GM21717 (cell line): ENCODE measurements at regions not wholly inside any gene's neighbourhood (a gene's known extent, or its start where the extent isn't known, plus 50 kb on each side); places are given as distances from the start of the nearest gene placed in this dataset.

Experiments
- ATAC-seq: cut with Tn5 transposase; IDR thresholded peaks from one replicate; pipeline ENCODE4 v1.9.1; 2021; ENCODE audit warnings: mild to moderate bottlenecking, moderate library complexity; ENCODE audit not compliant: unreplicated experiment

- no peak for ATAC-seq
Observed at GRCh38 chr10:25661632-25662031, 272.4 kb upstream of the MYO3A start.

GRCh38 chr10:25666276-25666675 lies 267.8 kb upstream of the MYO3A start:
- ATAC-seq: no peak

DNA sequence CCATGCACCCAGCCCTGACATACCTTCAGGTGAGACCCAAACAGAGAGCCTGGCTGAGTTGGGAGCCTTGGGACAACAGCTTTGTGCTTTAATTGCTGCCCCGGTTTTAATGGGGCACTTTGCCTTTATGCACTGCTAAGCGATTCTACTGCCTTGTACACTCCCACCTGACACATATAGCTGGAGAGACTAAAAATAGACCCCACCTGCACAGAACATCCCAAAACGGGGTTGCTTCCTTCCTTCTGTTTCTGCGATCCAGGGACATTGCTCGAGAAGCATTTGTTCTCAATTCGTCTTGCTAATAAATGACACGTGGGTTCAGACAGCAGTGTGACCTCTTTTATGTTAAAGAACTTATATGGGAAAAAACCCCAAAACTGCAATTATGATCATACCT lies 258.8 kb upstream of the MYO3A start:
- ATAC-seq: no peak

DNA sequence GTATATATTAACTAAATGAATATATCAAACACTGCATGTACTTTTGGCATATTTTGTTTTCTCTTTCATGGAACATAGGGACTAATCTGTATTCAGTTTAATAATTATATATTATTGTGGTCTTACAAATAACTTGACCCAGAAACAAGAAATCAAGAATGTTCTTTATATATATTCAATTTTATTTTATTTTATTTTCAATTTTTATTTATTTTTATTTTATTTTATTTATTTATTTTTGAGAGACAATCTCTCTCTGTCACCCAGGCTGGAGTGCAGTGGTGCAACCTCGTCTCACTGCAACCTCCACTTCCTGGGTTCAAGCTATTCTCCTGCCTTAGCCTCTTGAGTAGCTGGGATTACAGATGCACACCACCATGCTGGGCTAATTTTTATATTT lies 258.4 kb upstream of the MYO3A start:
- ATAC-seq: no peak

- ATAC-seq: no peak
Observed at GRCh38 chr10:25678220-25678619, 255.8 kb upstream of the MYO3A start.

DNA sequence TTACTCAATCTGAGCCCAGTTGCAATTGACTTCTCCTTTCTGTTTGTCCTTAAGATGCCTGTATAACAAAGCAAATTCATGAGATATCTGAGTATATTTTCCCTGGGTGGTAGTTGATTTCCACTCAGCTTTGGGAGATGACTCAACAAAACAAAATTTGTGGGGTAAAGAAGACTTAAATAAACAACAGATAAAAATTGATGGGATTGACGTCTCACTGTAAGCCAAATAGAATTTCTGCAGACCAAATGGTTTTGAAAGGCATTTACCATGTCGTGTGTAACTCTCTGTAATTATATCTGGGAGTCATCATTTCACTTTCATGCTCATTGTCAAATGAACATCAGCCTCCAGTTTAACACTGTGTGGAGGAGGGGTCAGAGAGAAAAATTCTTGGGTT lies 255.4 kb upstream of the MYO3A start:
- no peak for ATAC-seq

DNA sequence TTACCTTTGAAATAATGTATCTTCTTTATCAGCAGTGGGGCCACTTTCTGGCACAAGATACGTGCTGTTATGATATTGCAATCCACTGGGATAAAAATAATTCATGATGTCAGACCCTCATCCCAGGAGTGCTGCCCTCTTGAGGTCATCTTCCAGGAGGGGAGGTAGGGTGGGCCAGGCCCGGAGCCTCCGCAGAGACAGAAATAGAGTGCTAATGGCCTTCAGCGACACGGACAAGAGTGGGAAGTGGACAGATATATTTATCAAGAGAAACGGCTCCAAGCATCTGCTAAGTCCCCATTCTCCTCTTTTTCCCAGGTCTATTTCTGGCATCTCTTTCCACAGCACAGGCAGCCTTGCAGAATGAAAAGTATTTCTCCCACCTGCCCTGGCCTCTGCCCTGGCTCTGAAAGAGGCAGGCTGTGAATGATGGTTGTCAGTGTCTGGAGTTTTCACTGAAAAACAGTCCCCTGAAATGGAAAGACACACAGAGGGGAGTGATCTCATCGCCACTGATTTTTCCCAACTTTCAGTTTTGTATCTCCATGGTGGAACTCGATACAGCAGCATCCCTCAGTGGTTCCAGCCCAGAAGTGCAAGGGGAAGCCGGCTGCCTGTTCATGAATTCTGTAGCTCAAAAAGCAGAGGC lies 251.7 kb upstream of the MYO3A start:
- no peak for ATAC-seq

GRCh38 chr10:25683344-25683743 lies 250.7 kb upstream of the MYO3A start:
- no peak for ATAC-seq

- no peak for ATAC-seq
Observed at GRCh38 chr10:25687521-25687920, 246.5 kb upstream of the MYO3A start.

GRCh38 chr10:25689346-25690100 lies 244.5 kb upstream of the MYO3A start:
- no peak for ATAC-seq

DNA sequence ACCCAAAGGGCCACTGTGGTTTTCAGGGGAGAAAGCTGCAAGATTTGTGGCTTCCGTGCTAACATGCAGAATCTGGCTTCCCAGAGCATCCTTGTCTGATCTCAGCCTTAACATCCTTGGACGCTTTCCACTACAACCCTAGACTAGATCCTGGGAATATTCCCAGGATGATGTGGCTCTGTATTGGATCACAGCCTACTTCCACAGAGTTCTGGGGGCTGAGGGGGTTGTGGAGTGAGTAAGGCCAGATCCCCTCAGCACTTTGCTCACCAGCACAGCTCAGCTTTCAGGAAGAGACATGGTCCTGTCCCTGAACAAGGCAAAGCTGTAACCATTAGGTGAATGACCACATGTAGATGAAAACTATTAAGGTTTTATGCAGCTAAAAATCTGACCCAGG lies 241.3 kb upstream of the MYO3A start:
- ATAC-seq: no peak

- ATAC-seq: no peak
Observed at GRCh38 chr10:25694206-25694933, 239.7 kb upstream of the MYO3A start.

DNA sequence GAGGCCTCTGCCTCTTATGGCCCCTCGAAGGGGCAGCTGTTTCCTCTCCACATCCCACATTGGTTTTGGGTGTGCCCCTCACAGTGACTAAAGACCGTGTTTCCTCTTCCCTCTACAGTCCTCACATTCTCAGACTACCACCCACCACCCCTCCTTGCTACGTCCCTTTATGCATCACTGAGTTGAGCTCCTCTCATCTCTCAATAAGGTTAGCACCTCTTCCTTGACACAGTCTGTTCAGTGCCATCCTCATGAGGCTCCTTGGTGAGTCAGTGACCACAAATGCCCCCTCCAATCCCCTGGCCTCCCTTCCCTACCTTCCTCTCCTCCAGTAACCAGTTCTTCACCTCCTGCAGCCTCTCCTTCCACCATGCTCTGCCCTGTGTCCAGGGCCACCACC lies 239.1 kb upstream of the MYO3A start:
- no peak for ATAC-seq

- no peak for ATAC-seq
Observed at GRCh38 chr10:25695586-25695985, 238.4 kb upstream of the MYO3A start.

DNA sequence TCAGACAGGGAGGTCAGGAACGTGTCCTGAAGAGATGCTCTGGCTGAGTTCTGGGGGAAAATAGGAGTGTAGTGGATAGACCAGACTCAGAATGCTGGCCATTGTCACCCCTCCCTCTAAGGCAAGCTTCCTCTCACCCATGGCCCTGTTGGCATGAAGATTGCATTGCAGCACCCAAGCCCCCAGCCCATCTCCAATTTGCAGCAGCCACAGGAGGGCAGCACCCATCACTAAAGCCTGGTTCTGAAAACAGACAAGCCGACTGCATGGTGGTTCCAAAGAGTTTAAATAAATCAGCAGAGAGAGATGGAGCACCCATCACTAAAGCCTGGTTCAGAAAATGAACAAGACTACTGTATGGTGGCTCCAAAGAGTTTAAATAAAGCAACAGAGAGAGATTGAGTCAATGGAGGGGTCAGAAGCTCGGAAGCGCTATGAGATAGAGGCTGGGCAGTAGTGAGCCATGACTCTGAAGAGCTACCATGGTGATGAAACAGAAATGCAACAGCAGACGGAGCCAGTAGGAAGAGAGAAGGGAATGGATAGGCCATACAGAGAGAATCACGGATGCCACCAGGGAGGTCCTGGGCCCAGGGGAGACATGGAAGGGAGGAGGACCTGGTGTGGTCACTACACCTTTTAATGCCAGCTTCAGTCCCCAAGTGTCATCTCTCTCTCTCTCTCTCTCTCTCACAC lies 237.9 kb upstream of the MYO3A start:
- no peak for ATAC-seq

- ATAC-seq: no peak
Observed at GRCh38 chr10:25697412-25697811, 236.6 kb upstream of the MYO3A start.

DNA sequence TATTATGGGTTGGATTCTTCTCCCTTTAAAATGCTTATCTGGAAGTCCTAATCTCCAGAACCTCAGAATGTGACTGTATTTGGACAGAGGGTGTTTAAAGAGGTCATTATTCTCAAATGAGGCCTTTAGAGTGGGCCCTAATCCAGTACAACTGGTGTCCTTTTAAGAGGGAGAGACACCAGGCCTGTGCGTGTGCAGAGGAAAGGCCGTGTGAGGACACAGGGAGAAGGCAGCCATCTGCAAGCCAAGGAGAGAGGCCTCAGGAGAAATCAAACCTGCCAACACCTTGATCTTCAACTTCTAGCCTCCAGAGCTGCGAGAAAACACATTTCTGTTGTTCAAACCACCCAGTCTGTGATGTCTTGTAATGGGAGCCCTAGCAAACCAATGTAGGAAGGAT lies 235.4 kb upstream of the MYO3A start:
- no peak for ATAC-seq

DNA sequence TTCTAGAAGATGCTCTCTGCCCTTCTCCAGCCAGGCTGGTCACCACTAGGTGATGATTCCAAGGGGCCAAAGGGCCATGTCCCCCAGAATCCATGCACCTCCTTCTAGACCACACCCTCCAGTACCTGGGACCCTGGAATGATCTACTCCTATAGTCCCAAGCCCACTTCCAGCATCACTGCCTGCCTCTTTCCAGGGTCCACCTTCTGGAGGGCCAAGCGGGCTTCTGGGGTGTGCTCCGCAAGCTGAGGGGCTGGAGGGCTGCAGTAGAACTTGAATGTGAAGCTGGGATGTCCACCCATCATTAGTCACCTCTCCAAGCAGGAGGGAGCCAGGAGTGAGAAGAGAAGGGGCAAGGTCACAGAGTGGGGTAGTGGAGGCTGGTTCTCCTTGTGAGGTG lies 234.4 kb upstream of the MYO3A start:
- no peak for ATAC-seq

DNA sequence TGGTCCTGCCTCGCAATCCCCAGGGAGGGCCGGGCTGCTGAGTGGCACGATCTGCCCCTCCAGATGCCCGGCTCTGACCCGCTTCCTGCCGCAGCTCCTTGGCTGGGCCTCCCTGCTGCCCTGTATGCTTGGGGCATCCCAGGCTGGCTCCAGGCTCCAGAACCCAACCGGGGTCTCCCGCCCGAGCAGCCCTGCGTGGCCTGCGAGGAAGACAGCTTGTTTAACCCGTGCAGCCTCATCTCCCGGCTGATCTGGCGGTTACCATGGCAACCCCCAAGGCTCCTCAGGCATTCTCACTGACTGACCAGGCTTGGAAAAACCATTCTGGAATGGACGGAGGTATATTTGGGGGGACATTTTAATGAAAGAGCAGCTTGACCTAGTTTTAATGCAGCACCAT lies 232.4 kb upstream of the MYO3A start:
- ATAC-seq: no peak

GRCh38 chr10:25704622-25705021 lies 229.4 kb upstream of the MYO3A start:
- no peak for ATAC-seq

- ATAC-seq: no peak
Observed at GRCh38 chr10:25707572-25707971, 226.5 kb upstream of the MYO3A start.
